ENCODE measurements at regions not wholly inside any gene's neighbourhood (a gene's known extent, or its start where the extent isn't known, plus 50 kb on each side); places are given as distances from the start of the nearest gene placed in this dataset.

DNA sequence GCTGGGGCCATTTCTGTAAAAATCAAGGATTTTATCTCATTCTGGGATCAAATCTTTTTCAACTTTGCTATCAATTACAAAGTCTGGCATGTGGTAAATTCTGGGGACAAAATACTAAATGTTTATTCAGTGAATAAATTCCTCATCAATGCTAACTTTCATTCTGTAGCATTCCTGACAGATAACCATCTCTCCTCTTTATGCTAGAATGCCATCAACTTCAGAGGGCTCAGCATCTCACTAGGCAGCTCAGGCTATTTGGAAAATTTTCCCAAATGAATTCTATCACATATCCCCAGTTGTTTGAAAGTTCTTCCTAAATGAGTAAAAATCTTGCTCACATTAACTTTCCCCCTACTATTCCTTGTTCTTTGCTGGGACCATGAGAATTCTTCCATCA lies 163.0 kb upstream of the DAB1 start:
- Histone ChIP-seq H3K4me2 (ENCODE audit: low read length) (no peak overlapping the region), H3K79me2 (ENCODE audit: insufficient read depth, low read length) (no peaks in the 10 kb centered on the region), H3K9me3 (ENCODE audit: control insufficient read depth in 1 of 2, insufficient read depth in 1 of 2, low read depth in 1 of 2, low read length in 2 of 2) (no peaks in the 10 kb centered on the region), H3K4me3 (replicated peaks in 1 of 2; ENCODE audit: low read depth in 1 of 2, low read length in 2 of 2) (no peak overlapping the region), H4K20me1 (ENCODE audit: insufficient read depth) (no peaks in the 10 kb centered on the region), H3K36me3 (ENCODE audit: control insufficient read depth in 1 of 2, insufficient read depth in 2 of 2, low read length in 2 of 2) (no peaks in the 10 kb centered on the region), H3K27me3 (ENCODE audit: insufficient read depth, low read length) (no peaks in the 10 kb centered on the region), H3K9me2 (ENCODE audit: insufficient read depth) (no peaks in the 10 kb centered on the region), H3K4me1 (ENCODE audit: control insufficient read depth in 1 of 2, insufficient read depth in 2 of 2, low read length in 2 of 2) (no peaks in the 10 kb centered on the region), H3K27ac (ENCODE audit: low read depth, low read length) (no peak overlapping the region), H2AFZ (ENCODE audit: low read depth, low read length, poor library complexity, severe bottlenecking) (no peak overlapping the region), H3K9ac (ENCODE audit: low read length) (no peak overlapping the region)
- ChIA-PET POLR2A (no interaction called here), CTCF (no interaction called here), RAD21 (ENCODE audit: low non-redundant PET in 1 of 2, low total read pairs in 2 of 2, uncharacterized antibody in 2 of 2, unreplicated experiment in 2 of 2) (no interaction called here)
- TF ChIP-seq CBX3 (IDR thresholded peaks at IDR 0.05; ENCODE audit: low read depth) = no peak
- TF ChIP-seq FOSL1 (IDR thresholded peaks at IDR 0.05; ENCODE audit: low read depth) = no peak
- no peak for TF ChIP-seq ZNF274 (IDR thresholded peaks at IDR 0.05; ENCODE audit: low read depth, low read length)
- TF ChIP-seq, protein P1, sequence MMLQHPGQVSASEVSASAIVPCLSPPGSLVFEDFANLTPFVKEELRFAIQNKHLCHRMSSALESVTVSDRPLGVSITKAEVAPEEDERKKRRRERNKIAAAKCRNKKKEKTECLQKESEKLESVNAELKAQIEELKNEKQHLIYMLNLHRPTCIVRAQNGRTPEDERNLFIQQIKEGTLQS (IDR thresholded peaks at IDR 0.05) = no peak
- no peak for TF ChIP-seq ZFX (IDR thresholded peaks at IDR 0.05)
- no peak for TF ChIP-seq TCF7L2 (IDR thresholded peaks at IDR 0.05; ENCODE audit: borderline replicate concordance, extremely low read depth, insufficient read depth, insufficient read length)
- TF ChIP-seq, protein P2, sequence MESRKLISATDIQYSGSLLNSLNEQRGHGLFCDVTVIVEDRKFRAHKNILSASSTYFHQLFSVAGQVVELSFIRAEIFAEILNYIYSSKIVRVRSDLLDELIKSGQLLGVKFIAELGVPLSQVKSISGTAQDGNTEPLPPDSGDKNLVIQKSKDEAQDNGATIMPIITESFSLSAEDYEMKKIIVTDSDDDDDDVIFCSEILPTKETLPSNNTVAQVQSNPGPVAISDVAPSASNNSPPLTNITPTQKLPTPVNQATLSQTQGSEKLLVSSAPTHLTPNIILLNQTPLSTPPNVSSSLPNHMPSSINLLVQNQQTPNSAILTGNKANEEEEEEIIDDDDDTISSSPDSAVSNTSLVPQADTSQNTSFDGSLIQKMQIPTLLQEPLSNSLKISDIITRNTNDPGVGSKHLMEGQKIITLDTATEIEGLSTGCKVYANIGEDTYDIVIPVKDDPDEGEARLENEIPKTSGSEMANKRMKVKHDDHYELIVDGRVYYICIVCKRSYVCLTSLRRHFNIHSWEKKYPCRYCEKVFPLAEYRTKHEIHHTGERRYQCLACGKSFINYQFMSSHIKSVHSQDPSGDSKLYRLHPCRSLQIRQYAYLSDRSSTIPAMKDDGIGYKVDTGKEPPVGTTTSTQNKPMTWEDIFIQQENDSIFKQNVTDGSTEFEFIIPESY (IDR thresholded peaks at IDR 0.05; ENCODE audit: extremely low read depth, insufficient replicate concordance, low read length) = no peak
- TF ChIP-seq EGR1 (IDR thresholded peaks at IDR 0.05; ENCODE audit: low read depth) = no peak
- TF ChIP-seq EZH2phosphoT487 (IDR thresholded peaks at IDR 0.05; ENCODE audit: borderline replicate concordance) = no peak
- TF ChIP-seq RAD21 (IDR thresholded peaks at IDR 0.05; ENCODE audit: low read depth) = no peak
- TF ChIP-seq POLR2A (IDR thresholded peaks at IDR 0.05; ENCODE audit: borderline replicate concordance, extremely low read depth, insufficient read depth, insufficient read length) = no peak
- TF ChIP-seq, protein P3, sequence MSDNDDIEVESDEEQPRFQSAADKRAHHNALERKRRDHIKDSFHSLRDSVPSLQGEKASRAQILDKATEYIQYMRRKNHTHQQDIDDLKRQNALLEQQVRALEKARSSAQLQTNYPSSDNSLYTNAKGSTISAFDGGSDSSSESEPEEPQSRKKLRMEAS (IDR thresholded peaks at IDR 0.05) = no peak
- DNase-seq (ENCODE audit: low read depth, low spot score) (no peak), ATAC-seq (no peak)
- no TSS peak for BruUV-seq (replicated peaks)
- intact Hi-C loops (cut with micrococcal nuclease) = no loop called here
